CD14-positive monocyte (primary cell): ENCODE measurements at regions not wholly inside any gene's neighbourhood (a gene's known extent, or its start where the extent isn't known, plus 50 kb on each side); places are given as distances from the start of the nearest gene placed in this dataset.

ENCODE experiments used
- DNase-seq, 3 donors: peaks; one replicate each; pipeline ENCODE4 v3.0.0-alpha.2; 2011 to 2022
- H2AFZ ChIP-seq: 2 replicates; pipeline ENCODE4 v1.6.0; 2012; ENCODE audit warnings: mild to moderate bottlenecking, low read depth, low read length, inconsistent platforms; ENCODE audit not compliant: insufficient read depth, poor library complexity, severe bottlenecking
- H3K27ac ChIP-seq, 2 donors: 1 replicate in 1 of 2; 2 replicates in 1 of 2; pipeline ENCODE4 v1.5.1; 2012 to 2013; ENCODE audit warnings: low read length in 2 of 2, control low read depth in 1 of 2, inconsistent platforms in 1 of 2, low read depth in 1 of 2, mild to moderate bottlenecking in 1 of 2
- H3K27me3 ChIP-seq, 2 donors: one replicate each; pipeline versions ENCODE4 v1.6.0 to v1.6.1; 2011 to 2013; ENCODE audit warnings: low read length in 2 of 2; ENCODE audit not compliant: control insufficient read depth in 2 of 2, insufficient read depth in 2 of 2
- H3K36me3 ChIP-seq, 2 donors: replicated peaks in 1 of 2; 1 replicate in 1 of 2; 2 replicates in 1 of 2; pipeline versions ENCODE4 v1.5.1 to v1.6.1; 2012 to 2013; ENCODE audit warnings: low read length in 2 of 2, control low read depth in 1 of 2, inconsistent platforms in 1 of 2, mild to moderate bottlenecking in 1 of 2; ENCODE audit not compliant: insufficient read depth in 2 of 2, control insufficient read depth in 1 of 2
- H3K4me1 ChIP-seq, 2 donors: 1 replicate in 1 of 2; 2 replicates in 1 of 2; pipeline versions ENCODE4 v1.5.1 to v1.6.1; 2012 to 2013; ENCODE audit warnings: low read length in 2 of 2, control low read depth in 1 of 2, inconsistent platforms in 1 of 2, mild to moderate bottlenecking in 1 of 2, moderate library complexity in 1 of 2; ENCODE audit not compliant: insufficient read depth in 2 of 2, control insufficient read depth in 1 of 2
- H3K4me2 ChIP-seq: replicated peaks from 2 replicates; pipeline ENCODE3; 2012; ENCODE audit warnings: low read length, moderate library complexity, mild to moderate bottlenecking; ENCODE audit not compliant: poor library complexity, severe bottlenecking; ENCODE audit errors: extremely low read depth
- H3K4me3 ChIP-seq, 3 experiments: fragments of 200-600 bp in 1 of 3; sonication (generic) in 1 of 3; replicated peaks in 1 of 3; 1 replicate in 2 of 3; 2 replicates in 1 of 3; pipeline ENCODE4 v1.5.1; 2011 to 2013; ENCODE audit warnings: low read length in 3 of 3, mild to moderate bottlenecking in 3 of 3, control low read depth in 2 of 3, low read depth in 2 of 3, inconsistent platforms in 1 of 3, moderate library complexity in 1 of 3
- H3K79me2 ChIP-seq: 2 replicates; pipeline ENCODE4 v1.6.0; 2012; ENCODE audit warnings: mild to moderate bottlenecking, control low read depth, inconsistent platforms, low read length, moderate library complexity; ENCODE audit not compliant: insufficient read depth
- H3K9ac ChIP-seq: 2 replicates; pipeline ENCODE4 v1.6.0; 2017; ENCODE audit warnings: low read length, mild to moderate bottlenecking; ENCODE audit not compliant: insufficient read depth, poor library complexity, severe bottlenecking
- H3K9me3 ChIP-seq, 2 donors: replicated peaks in 1 of 2; 1 replicate in 1 of 2; 2 replicates in 1 of 2; pipeline versions ENCODE4 v1.5.1 to v1.6.1; 2012 to 2013; ENCODE audit warnings: low read length in 2 of 2, control low read depth in 1 of 2; ENCODE audit not compliant: control insufficient read depth in 1 of 2, insufficient read depth in 1 of 2
- H4K20me1 ChIP-seq: 2 replicates; pipeline ENCODE4 v1.6.0; 2012; ENCODE audit warnings: mild to moderate bottlenecking, low read length, control low read depth, moderate library complexity; ENCODE audit not compliant: insufficient read depth
- H3K27ac Mint-ChIP-seq, 7 donors: one replicate each; pipeline ENCODE4 v1.8.0; 2020; ENCODE audit warnings: mild to moderate bottlenecking in 7 of 7, mixed read lengths in 7 of 7, moderate library complexity in 6 of 7, inconsistent platforms in 2 of 7
- H3K27me3 Mint-ChIP-seq, 3 donors: one replicate each; pipeline ENCODE4 v1.8.0; 2021 to 2022; ENCODE audit warnings: low read depth in 3 of 3, mild to moderate bottlenecking in 3 of 3, mixed read lengths in 3 of 3, moderate library complexity in 3 of 3, inconsistent platforms in 1 of 3
- H3K36me3 Mint-ChIP-seq, 2 donors: one replicate each; pipeline ENCODE4 v1.8.0; 2020; ENCODE audit warnings: mixed read lengths in 2 of 2, inconsistent platforms in 1 of 2, mild to moderate bottlenecking in 1 of 2
- H3K4me1 Mint-ChIP-seq: one replicate; pipeline ENCODE4 v1.8.0; 2020; ENCODE audit warnings: mild to moderate bottlenecking, mixed read lengths
- H3K4me3 Mint-ChIP-seq, 2 donors: one replicate each; pipeline ENCODE4 v1.8.0; 2020; ENCODE audit warnings: mild to moderate bottlenecking in 2 of 2, mixed read lengths in 2 of 2, moderate library complexity in 1 of 2
- H3K9me3 Mint-ChIP-seq, 7 donors: one replicate each; pipeline ENCODE4 v1.8.0; 2020 to 2022; ENCODE audit warnings: mixed read lengths in 7 of 7, mild to moderate bottlenecking in 6 of 7, moderate library complexity in 6 of 7, inconsistent platforms in 2 of 7
- WGBS: methylation state at CpG from one replicate; pipeline ENCODE4 v1.1.5; 2013; ENCODE audit warnings: missing lambda C conversion rate; ENCODE audit not compliant: insufficient coverage; 5-methylcytosine and 5-hydroxymethylcytosine counted together
- intact Hi-C, 2 donors: fragments of 100-400 bp; cut with micrococcal nuclease; formaldehyde crosslinking; loops; one replicate each; pipeline versions ENCODE4 v1.15.0 to v1.15.1; 2023
- TF ChIP-seq, protein P1 (sequence below): fragments of 200-600 bp; IDR thresholded peaks from one replicate; pipeline ENCODE4 v1.8.0; 2022; ENCODE audit warnings: antibody characterized with exemption, mild to moderate bottlenecking

DNA sequence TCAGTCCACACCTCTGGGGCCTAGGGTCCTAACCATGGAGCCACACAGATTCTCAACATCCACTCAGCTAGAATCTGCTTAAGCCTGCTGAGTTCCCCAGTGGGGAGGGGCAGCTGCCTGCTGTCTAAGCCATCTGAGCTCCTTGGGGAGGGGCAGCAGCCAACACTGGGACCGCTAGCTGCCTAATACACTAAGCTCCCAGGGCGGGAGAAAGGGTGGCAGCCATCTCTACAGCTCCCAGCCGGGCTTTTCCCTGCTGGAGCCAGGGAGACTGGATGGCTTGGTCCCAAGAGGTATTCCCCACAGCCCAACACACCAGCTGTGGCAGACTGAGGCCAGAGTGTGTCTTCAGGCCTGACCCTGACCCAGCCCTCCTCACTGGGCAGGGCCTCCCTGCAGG lies 217.3 kb upstream of the TMEM45B start:
- H3K9ac ChIP-seq, result no peak overlapping the region
- TF ChIP-seq, protein P1, sequence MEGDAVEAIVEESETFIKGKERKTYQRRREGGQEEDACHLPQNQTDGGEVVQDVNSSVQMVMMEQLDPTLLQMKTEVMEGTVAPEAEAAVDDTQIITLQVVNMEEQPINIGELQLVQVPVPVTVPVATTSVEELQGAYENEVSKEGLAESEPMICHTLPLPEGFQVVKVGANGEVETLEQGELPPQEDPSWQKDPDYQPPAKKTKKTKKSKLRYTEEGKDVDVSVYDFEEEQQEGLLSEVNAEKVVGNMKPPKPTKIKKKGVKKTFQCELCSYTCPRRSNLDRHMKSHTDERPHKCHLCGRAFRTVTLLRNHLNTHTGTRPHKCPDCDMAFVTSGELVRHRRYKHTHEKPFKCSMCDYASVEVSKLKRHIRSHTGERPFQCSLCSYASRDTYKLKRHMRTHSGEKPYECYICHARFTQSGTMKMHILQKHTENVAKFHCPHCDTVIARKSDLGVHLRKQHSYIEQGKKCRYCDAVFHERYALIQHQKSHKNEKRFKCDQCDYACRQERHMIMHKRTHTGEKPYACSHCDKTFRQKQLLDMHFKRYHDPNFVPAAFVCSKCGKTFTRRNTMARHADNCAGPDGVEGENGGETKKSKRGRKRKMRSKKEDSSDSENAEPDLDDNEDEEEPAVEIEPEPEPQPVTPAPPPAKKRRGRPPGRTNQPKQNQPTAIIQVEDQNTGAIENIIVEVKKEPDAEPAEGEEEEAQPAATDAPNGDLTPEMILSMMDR, result no peak
- H3K9me3 ChIP-seq, result peaks cover 0 to 8% of the 10 kb centered on the region in 2 donors
- Mint-ChIP-seq H3K27ac (no peak overlapping the region), H3K9me3 (peaks cover 1 to 3% (median 3%) of the 10 kb centered on the region in 7 donors), H3K4me1 (no peaks in the 10 kb centered on the region), H3K4me3 (no peak overlapping the region), H3K36me3 (no peaks in the 10 kb centered on the region), H3K27me3 (peaks cover 0 to 2% (median 0%) of the 10 kb centered on the region in 3 donors)
- H3K36me3 ChIP-seq, result no peaks in the 10 kb centered on the region
- no peak for DNase-seq
- no peaks in the 10 kb centered on the region for H3K4me1 ChIP-seq
- WGBS, result 100% methylated on average over 1 of the region's 3 CpGs
- no peaks in the 10 kb centered on the region for H3K27me3 ChIP-seq
- no peaks in the 10 kb centered on the region for H3K79me2 ChIP-seq
- intact Hi-C loops, result no loop called here
- H3K4me3 ChIP-seq, result no peak overlapping the region
- H4K20me1 ChIP-seq, result no peaks in the 10 kb centered on the region
- no peak overlapping the region for H3K4me2 ChIP-seq
- no peak overlapping the region for H2AFZ ChIP-seq
- H3K27ac ChIP-seq, result no peak overlapping the region

DNA sequence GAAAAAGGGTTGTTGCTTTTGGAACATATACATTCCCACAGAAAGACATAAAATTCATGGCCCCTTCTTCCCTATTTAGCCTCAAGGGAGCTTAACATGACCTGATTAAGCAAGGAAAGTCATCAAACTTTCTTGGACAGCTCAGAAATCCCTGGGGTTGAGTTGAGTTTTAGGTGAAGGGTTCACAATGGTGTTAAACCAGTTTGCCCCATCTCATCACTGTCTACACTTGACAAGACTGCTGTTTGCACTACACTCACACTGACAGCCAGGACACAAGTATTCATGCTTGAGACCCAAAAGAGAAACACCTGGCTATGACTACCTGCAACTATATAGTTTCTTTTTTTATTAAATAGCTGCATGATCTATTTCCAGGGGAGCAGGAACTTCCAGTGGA lies 209.8 kb upstream of the TMEM45B start:
- Mint-ChIP-seq H3K36me3 (no peaks in the 10 kb centered on the region), H3K9me3 (peaks cover 0 to 2% (median 0%) of the 10 kb centered on the region in 7 donors), H3K4me1 (no peaks in the 10 kb centered on the region), H3K4me3 (no peak overlapping the region), H3K27me3 (no peaks in the 10 kb centered on the region), H3K27ac (no peak overlapping the region)
- TF ChIP-seq, protein P1, result no peak
- H3K9me3 ChIP-seq, result no peaks in the 10 kb centered on the region
- H3K27me3 ChIP-seq, result no peaks in the 10 kb centered on the region
- intact Hi-C loops, result no loop called here
- H3K27ac ChIP-seq, result no peak overlapping the region
- no peaks in the 10 kb centered on the region for H3K4me1 ChIP-seq
- H3K79me2 ChIP-seq, result no peaks in the 10 kb centered on the region
- H3K4me3 ChIP-seq, result no peak overlapping the region
- no peak for DNase-seq
- H3K9ac ChIP-seq, result no peak overlapping the region
- H4K20me1 ChIP-seq, result no peaks in the 10 kb centered on the region
- H3K36me3 ChIP-seq, result no peaks in the 10 kb centered on the region
- H3K4me2 ChIP-seq, result no peak overlapping the region
- H2AFZ ChIP-seq, result no peak overlapping the region
